K562 (cell line): ENCODE measurements at regions not wholly inside any gene's neighbourhood (a gene's known extent, or its start where the extent isn't known, plus 50 kb on each side); places are given as distances from the start of the nearest gene placed in this dataset.

ENCODE experiments used
- ATAC-seq: fragments of 200-7000 bp; cut with Tn5 transposase; 3 replicates; pipeline ENCODE4 v1.9.1; 2020; ENCODE audit warnings: moderate library complexity
- BruUV-seq: library from RNA; stranded (reverse); fragments of 400-500 nt; replicated peaks from 2 replicates; lab custom pipeline; 2021; lab: Mats Ljungman, UMichigan
- CTCF ChIA-PET: fragments of 300-600 bp; formaldehyde crosslinking; extraction: SDS; loops from one replicate; lab custom pipeline; 2021; ENCODE audit warnings: low intra/inter-chr PET ratio; lab: Yijun Ruan, JAX
- POLR2A ChIA-PET: fragments of 300-600, 350-650 bp; sonication (Branson Sonifier 250); formaldehyde crosslinking; extraction: SDS; loops from one replicate; lab custom pipeline; 2021; ENCODE audit warnings: antibody characterized with exemption, inconsistent platforms; lab: Yijun Ruan, JAX
- DNase-seq, 4 experiments: peaks; one replicate each; pipeline versions ENCODE4 v3.0.0 to v3.0.0-alpha.2; 2011 to 2018; ENCODE audit warnings: low spot score in 3 of 4, mixed read lengths in 3 of 4; ENCODE audit errors: extremely low read depth in 1 of 4
- FAIRE-seq: peaks from 2 replicates; lab custom pipeline; 2011; peaks lifted over from hg19 to GRCh38; lab: Jason Lieb, UNC
- H2AFZ ChIP-seq: 2 replicates; pipeline ENCODE4 v1.6.0; 2011; ENCODE audit warnings: low read depth, low read length, control low read depth, inconsistent platforms
- H3K27ac ChIP-seq: fragments of 200-600 bp; 3 replicates; pipeline ENCODE4 v1.8.0; 2011; ENCODE audit warnings: low read depth, mild to moderate bottlenecking, control low read depth, inconsistent platforms, low read length, moderate library complexity, mixed read lengths; ENCODE audit errors: extremely low read depth
- H3K27me3 ChIP-seq, 2 experiments: fragments of 300-600 bp in 1 of 2; 2 replicates in 1 of 2; 3 replicates in 1 of 2; pipeline versions ENCODE4 v1.6.0 to v1.8.0; 2011; ENCODE audit warnings: inconsistent platforms in 2 of 2, low read length in 2 of 2, mild to moderate bottlenecking in 1 of 2, mixed read lengths in 1 of 2, moderate library complexity in 1 of 2; ENCODE audit not compliant: control insufficient read depth in 2 of 2, insufficient read depth in 2 of 2
- H3K36me3 ChIP-seq: fragments of 300-600 bp; 3 replicates; pipeline ENCODE4 v1.8.0; 2011; ENCODE audit warnings: mild to moderate bottlenecking, low read length, inconsistent platforms; ENCODE audit not compliant: control insufficient read depth, insufficient read depth
- H3K4me1 ChIP-seq, 2 experiments: fragments of 200-600 bp in 1 of 2; replicated peaks in 1 of 2; 2 replicates in 1 of 2; 3 replicates in 1 of 2; pipeline versions ENCODE4 v1.5.1 to v1.8.0; 2011; ENCODE audit warnings: inconsistent platforms in 2 of 2, low read length in 2 of 2, mild to moderate bottlenecking in 1 of 2, mixed read lengths in 1 of 2, moderate library complexity in 1 of 2; ENCODE audit not compliant: control insufficient read depth in 2 of 2, insufficient read depth in 2 of 2
- H3K4me2 ChIP-seq: 2 replicates; pipeline ENCODE4 v1.6.1; 2011; ENCODE audit warnings: low read length, control low read depth, inconsistent platforms, mixed read lengths; ENCODE audit not compliant: insufficient read depth
- H3K4me3 ChIP-seq: fragments of 200-600 bp; sonication (generic), shearing (Covaris generic); 2 replicates; pipeline ENCODE4 v1.5.1; 2016; ENCODE audit warnings: control low read depth, inconsistent platforms
- H3K79me2 ChIP-seq: fragments of 200-600 bp; 3 replicates; pipeline ENCODE4 v1.8.0; 2011; ENCODE audit warnings: low read length, inconsistent platforms; ENCODE audit not compliant: control insufficient read depth, insufficient read depth
- H3K9ac ChIP-seq, 2 experiments: 2 replicates each; pipeline versions ENCODE4 v1.6.0 to v1.6.1; 2011; ENCODE audit warnings: low read depth in 2 of 2, low read length in 2 of 2, control low read depth in 1 of 2, inconsistent platforms in 1 of 2, mild to moderate bottlenecking in 1 of 2, mixed read lengths in 1 of 2; ENCODE audit not compliant: insufficient read depth in 1 of 2
- H3K9me1 ChIP-seq: one replicate; pipeline ENCODE4 v1.6.0; 2011; ENCODE audit warnings: inconsistent platforms, mild to moderate bottlenecking, low read length, moderate library complexity; ENCODE audit not compliant: control insufficient read depth, insufficient read depth
- H3K9me3 ChIP-seq: replicated peaks from 2 replicates; pipeline ENCODE4 v1.5.1; 2011; ENCODE audit warnings: low read depth, low read length, inconsistent platforms; ENCODE audit not compliant: control insufficient read depth, insufficient read depth
- H4K20me1 ChIP-seq: replicated peaks from 2 replicates; pipeline ENCODE4 v1.6.1; 2011; ENCODE audit warnings: low read length, inconsistent platforms, mixed read lengths; ENCODE audit not compliant: control insufficient read depth, insufficient read depth
- CLOCK ChIP-seq: fragments of 250-450 bp; sonication (Bioruptor Pico); IDR thresholded peaks from 2 replicates; pipeline ENCODE4 v1.4.0; 2020; ENCODE audit warnings: mild to moderate bottlenecking, moderate library complexity, borderline replicate concordance
- MEF2D ChIP-seq: conservative IDR thresholded peaks from 2 replicates; pipeline ENCODE4 v1.6.1; 2016; ENCODE audit warnings: low read depth, missing genetic modification characterization, missing compliant biosample characterization
- SLC30A9 ChIP-seq: fragments of 250-450 bp; sonication (Bioruptor Pico); IDR thresholded peaks from 2 replicates; pipeline ENCODE4 v1.8.0; 2022; ENCODE audit warnings: mild to moderate bottlenecking, moderate library complexity
- UBTF ChIP-seq, 2 experiments: IDR thresholded peaks; 2 replicates each; pipeline ENCODE4 v1.6.1; 2012; ENCODE audit warnings: improper control_type of control experiment in 2 of 2, low read depth in 2 of 2, low read length in 2 of 2, borderline replicate concordance in 1 of 2
- ZBTB2 ChIP-seq: fragments of 450-650 bp; IDR thresholded peaks from 2 replicates; pipeline ENCODE4 v1.6.1; 2016; ENCODE audit warnings: antibody characterized with exemption
- ZKSCAN3 ChIP-seq: fragments of 250-450 bp; sonication (Bioruptor Pico); IDR thresholded peaks from 2 replicates; pipeline ENCODE4 v1.4.0; 2020
- ZNF184 ChIP-seq: sonication (generic); formaldehyde crosslinking; IDR thresholded peaks from 2 replicates; pipeline ENCODE4 v1.5.0; 2020; ENCODE audit warnings: missing genetic modification reagents
- ZNF407 ChIP-seq: fragments of 450-650 bp; IDR thresholded peaks from 2 replicates; pipeline ENCODE4 v1.6.1; 2016; ENCODE audit warnings: low read depth
- WGBS: fragments of 100-300 bp; shearing (Covaris generic); methylation state at CpG from one replicate; pipeline ENCODE4 v1.1.6; 2016; ENCODE audit warnings: low coverage, mixed read lengths; ENCODE audit not compliant: insufficient coverage; ENCODE audit errors: missing lambda C conversion rate; 5-methylcytosine and 5-hydroxymethylcytosine counted together
- in situ Hi-C: fragments of 300-500 bp; cut with MboI; formaldehyde crosslinking; loops from 4 replicates; pipeline ENCODE4 v1.15.0; 2018; ENCODE audit warnings: inconsistent platforms, mixed read lengths
- intact Hi-C: fragments of 100-400 bp; cut with micrococcal nuclease; formaldehyde crosslinking; loops from 2 replicates; pipeline ENCODE4 v1.14.2; 2022

- H2AFZ ChIP-seq: no peak overlapping the region
- no peak for FAIRE-seq
- TF ChIP-seq UBTF (IDR thresholded peaks at IDR 0.05; ENCODE audit: borderline replicate concordance in 1 of 2, low read depth in 2 of 2, low read length in 2 of 2): no peak
- no peak for TF ChIP-seq MEF2D (tag)
- TF ChIP-seq ZKSCAN3 (CRISPR knock-in tag): no peak
- no peak for TF ChIP-seq ZNF184
- TF ChIP-seq CLOCK (CRISPR knock-in tag): no peak
- TF ChIP-seq ZNF407: no peak
- TF ChIP-seq SLC30A9 (CRISPR knock-in tag): no peak
- TF ChIP-seq ZBTB2: no peak
Measured at GRCh38 chr12:93001407-93001806, 72.3 kb upstream of the EEA1 start.

More at GRCh38 chr12:93001407-93001806, 72.3 kb upstream of the EEA1 start:
- BruUV-seq: no TSS peak
- Histone ChIP-seq H3K9me3 (no peaks in the 10 kb centered on the region), H3K27me3 (no peaks in the 10 kb centered on the region), H3K4me1 (peaks cover 0 to 9% of the 10 kb centered on the region in 2 experiments; a peak in 3 of 5 replicates), H3K9me1 (no peaks in the 10 kb centered on the region), H3K27ac (no peak overlapping the region), H3K4me3 (no peak overlapping the region), H3K79me2 (no peaks in the 10 kb centered on the region), H3K4me2 (no peak overlapping the region), H3K9ac (no peak overlapping the region), H4K20me1 (no peaks in the 10 kb centered on the region), H3K36me3 (no peaks in the 10 kb centered on the region)
- ChIA-PET CTCF (no interaction called here), POLR2A (interaction anchor here (0.6 kb wide), 1 partner anchor 425 kb away, joined by 4 read pairs; no protein-coding TSS in a partner anchor)
- intact Hi-C loops (no loop called here), in situ Hi-C loops (no loop called here)
- DNase-seq (no peak), ATAC-seq (no peak)
- 68% methylated on average over 3 of the region's 3 CpGs for WGBS
